DMS153 treated with DMSO at 0.1 percent for 48 hours (cell line): ENCODE measurements at regions not wholly inside any gene's neighbourhood (a gene's known extent, or its start where the extent isn't known, plus 50 kb on each side); places are given as distances from the start of the nearest gene placed in this dataset.
"Not testable (repeated sequence)": the region's sequence is repeated elsewhere in the genome, so short reads cannot be mapped to it uniquely, and the experiment has no call there.

Experiments
- DNase-seq: peaks from one replicate; lab custom pipeline; 2025; ENCODE audit not compliant: unreplicated experiment; lab: John Stamatoyannopoulos, UW

- DNase-seq: no peak
Observed at GRCh38 chr1:104291156-104291555, 541.5 kb downstream of the AMY1C start.

DNA sequence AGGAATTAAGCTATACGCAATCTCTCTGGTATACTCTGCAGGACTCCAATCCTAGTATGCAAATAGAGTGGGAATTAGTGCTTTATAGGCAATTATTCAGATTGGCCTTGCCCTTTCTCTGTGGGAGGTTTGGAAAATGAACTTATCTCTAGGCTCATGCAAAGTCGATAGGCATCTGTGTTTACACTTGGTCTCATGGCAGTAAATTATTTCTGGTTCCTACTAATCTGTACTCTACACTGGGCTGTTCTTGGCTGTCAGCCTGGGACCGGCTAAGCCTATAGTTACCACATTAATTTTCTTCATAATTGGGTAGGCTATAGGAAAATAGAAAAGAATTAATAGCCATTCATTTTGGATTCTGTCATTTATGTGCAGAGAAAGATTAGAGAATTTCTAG lies 544.6 kb downstream of the AMY1C start:
- no peak for DNase-seq

GRCh38 chr1:104295511-104295910 lies 545.8 kb downstream of the AMY1C start:
- no peak for DNase-seq

- DNase-seq: no peak
Observed at GRCh38 chr1:104309673-104310072, 560.0 kb downstream of the AMY1C start.

GRCh38 chr1:104315823-104316222 lies 566.1 kb downstream of the AMY1C start:
- DNase-seq: no peak

- DNase-seq: no peak
Observed at GRCh38 chr1:104322131-104322530, 572.4 kb downstream of the AMY1C start.

- no peak for DNase-seq
Observed at GRCh38 chr1:104329278-104329677, 579.6 kb downstream of the AMY1C start.

DNA sequence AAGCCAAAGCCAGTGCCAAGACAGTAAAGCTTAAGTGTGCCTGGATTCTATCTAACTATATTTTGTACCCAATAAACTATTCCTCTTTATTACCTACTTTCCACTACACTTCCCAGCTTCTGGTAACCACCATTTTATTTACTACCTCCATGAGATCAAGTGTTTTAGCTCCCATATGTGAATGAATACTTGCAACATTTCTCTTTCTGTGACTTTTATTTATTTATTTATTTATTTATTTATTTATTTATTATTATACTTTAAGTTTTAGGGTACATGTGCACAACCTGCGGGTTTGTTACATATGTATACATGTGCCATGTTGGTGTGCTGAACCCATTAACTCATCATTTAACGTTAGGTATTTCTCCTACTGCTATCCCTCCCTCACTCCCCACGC lies 582.1 kb downstream of the AMY1C start:
- no peak for DNase-seq

DNA sequence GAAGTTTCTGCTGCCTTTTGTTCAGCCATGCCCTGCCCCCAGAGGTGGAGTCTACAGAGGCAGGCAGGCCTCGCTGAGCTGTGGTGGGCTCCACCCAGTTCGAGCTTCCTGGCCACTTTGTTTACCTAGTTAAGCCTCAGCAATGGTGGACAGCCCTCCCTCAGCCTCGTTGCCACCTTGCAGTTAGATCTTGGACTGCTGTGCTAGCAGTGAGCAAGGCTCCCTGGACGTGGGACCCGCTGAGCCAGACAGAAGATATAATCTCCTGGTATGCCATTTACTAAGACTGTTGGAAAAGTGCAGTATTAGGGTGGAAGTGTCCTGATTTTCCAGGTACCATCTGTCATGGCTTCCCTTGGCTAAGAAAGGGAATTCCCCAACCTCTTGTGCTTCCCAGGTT lies 588.2 kb downstream of the AMY1C start:
- DNase-seq: not testable (repeated sequence)

GRCh38 chr1:104341944-104342343 lies 592.2 kb downstream of the AMY1C start:
- DNase-seq: no peak

DNA sequence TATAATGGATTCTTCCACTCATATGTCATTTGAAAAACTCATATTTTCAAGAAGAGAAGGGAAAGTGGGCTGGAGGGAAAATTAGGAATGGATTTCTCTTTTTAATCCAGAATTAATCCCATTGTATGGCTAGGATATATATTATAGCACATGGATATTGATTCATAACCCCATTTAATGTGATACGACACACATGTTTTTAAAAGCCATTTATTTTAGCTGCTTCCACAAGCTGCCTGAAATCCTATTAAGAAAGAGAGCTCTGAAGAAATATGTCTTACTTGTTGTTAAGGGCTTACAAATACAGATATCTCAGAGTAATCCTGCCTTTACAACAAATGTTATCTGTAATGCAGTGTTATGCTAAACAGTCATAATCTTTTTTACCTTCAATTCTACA lies 598.6 kb downstream of the AMY1C start:
- DNase-seq: no peak

GRCh38 chr1:104353580-104353979 lies 603.9 kb downstream of the AMY1C start:
- no peak for DNase-seq

DNA sequence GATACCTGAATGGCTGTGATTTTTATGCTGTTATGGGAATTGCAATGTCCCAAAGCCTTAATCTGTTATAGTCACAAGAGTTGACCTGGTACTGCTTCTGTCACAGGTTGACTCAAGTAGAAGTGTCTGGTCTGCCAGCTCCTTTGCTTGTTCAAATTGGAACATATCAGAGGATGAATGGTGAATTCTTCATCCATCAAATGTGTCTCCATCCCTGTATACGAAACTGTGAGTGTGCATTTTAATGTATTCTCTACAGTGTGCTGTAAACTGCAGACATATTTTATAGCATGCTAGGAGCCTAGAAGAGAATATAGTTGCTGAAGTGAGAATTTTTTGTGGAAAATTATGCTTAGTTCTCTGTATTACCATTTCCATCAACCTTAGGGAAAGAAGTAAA lies 608.4 kb downstream of the AMY1C start:
- no peak for DNase-seq

GRCh38 chr1:104358621-104359020 lies 608.9 kb downstream of the AMY1C start:
- DNase-seq: no peak

DNA sequence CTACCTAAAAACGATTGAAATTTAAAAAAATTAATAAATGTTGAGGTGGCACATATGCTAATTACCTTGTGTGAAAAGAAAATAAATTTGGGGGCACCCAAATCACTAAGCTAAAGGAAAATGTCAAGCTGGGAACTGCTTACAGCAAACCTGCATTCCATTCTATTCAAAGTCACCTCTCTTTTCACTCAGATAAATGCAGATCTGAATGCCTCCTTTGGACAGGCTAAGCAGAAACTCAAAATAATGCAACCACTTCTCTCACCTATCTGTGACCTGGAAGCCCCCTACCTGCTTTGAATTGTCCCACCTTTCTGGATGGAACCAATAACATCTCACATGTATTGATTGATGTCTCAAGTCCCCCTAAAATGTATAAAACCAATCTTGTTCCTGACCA lies 628.7 kb downstream of the AMY1C start:
- DNase-seq: no peak

DNA sequence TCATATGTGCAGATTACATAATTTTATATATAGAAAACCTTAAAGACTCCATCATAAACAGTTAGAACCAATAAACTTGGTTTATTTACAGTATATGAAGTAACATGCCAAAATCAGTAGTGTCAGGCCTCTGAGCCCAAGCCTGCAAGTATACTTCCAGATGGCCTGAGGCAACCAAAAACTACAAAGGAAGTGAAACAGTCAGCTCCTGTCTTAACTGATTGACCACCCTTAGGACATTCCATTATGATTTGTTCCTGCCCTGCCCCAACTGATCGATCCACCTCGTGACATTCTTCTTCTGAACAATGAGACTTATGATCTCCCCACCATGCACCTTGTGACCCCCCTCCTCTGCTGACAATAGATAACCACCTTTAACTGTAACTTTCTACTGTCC lies 630.3 kb downstream of the AMY1C start:
- DNase-seq: no peak

- no peak for DNase-seq
Observed at GRCh38 chr1:104387716-104388508, 638.2 kb downstream of the AMY1C start.

- no peak for DNase-seq
Observed at GRCh38 chr1:104392552-104392951, 642.9 kb downstream of the AMY1C start.

- no peak for DNase-seq
Observed at GRCh38 chr1:104402178-104402577, 652.5 kb downstream of the AMY1C start.

- no peak for DNase-seq
Observed at GRCh38 chr1:104403883-104404282, 654.2 kb downstream of the AMY1C start.

DNA sequence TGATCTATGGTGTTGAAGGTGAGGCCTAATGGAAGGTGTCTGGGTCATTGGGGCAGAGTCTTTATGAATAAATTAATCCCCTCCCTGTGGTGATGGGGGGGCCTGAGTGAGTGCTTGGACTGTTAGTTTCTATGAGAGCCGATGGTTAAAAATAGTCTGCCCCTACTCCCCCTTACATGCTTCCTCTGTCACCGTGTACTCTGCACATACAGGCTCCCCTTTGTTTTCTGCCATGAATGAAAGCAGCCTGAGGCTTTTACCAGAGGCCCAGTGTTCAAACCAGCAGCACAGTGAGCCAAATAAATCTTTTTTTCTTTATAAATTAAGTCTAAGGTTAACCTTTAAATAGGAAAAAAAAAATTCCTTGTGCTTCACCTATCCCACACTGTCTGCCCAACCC lies 657.0 kb downstream of the AMY1C start:
- no peak for DNase-seq

GRCh38 chr1:104408268-104408667 lies 658.6 kb downstream of the AMY1C start:
- no peak for DNase-seq

GRCh38 chr1:104435255-104435654 lies 685.6 kb downstream of the AMY1C start:
- DNase-seq: no peak
